ENCODE measurements at regions not wholly inside any gene's neighbourhood (a gene's known extent, or its start where the extent isn't known, plus 50 kb on each side); places are given as distances from the start of the nearest gene placed in this dataset.

- no peak overlapping the region for H3K4me3 ChIP-seq (ENCODE audit: low read depth, low read length)
- ChIA-PET CTCF (interaction anchor here (0.6 kb wide), 1 partner anchor 385 kb away, joined by 4 read pairs; no protein-coding TSS in a partner anchor), POLR2A (no interaction called here)
- H3K36me3 ChIP-seq (ENCODE audit: control insufficient read depth in 2 of 2, insufficient read depth in 1 of 2, low read length in 2 of 2): no peaks in the 10 kb centered on the region
- no peaks in the 10 kb centered on the region for H3K9me3 ChIP-seq (ENCODE audit: control insufficient read depth, insufficient read depth, low read depth, low read length)
- H3K4me1 ChIP-seq (ENCODE audit: control insufficient read depth, insufficient read depth, low read length): peaks cover 5% of the 10 kb centered on the region
- TF ChIP-seq ZBTB6 (tag by site-specific recombination; IDR thresholded peaks at IDR 0.05) (no peak), PRDM4 (tag by site-specific recombination; IDR thresholded peaks at IDR 0.05) (no peak), ZNF843 (tag by site-specific recombination; IDR thresholded peaks at IDR 0.05) (no peak), ZBTB7A (tag by site-specific recombination; IDR thresholded peaks at IDR 0.05; ENCODE audit: low read depth) (no peak), ZNF335 (tag by site-specific recombination; conservative IDR thresholded peaks at IDR 0.05) (peak; percentile 43), ZNF670 (tag by site-specific recombination; IDR thresholded peaks at IDR 0.05; ENCODE audit: low read depth) (no peak), ZBTB17 (tag by site-specific recombination; IDR thresholded peaks at IDR 0.05) (peak; percentile 67), MZF1 (tag by site-specific recombination; IDR thresholded peaks at IDR 0.05; ENCODE audit: borderline replicate concordance) (no peak), AEBP2 (tag by site-specific recombination; IDR thresholded peaks at IDR 0.05; ENCODE audit: borderline replicate concordance) (no peak), ZSCAN18 (tag by site-specific recombination; IDR thresholded peaks at IDR 0.05) (no peak), ZNF488 (tag by site-specific recombination; IDR thresholded peaks at IDR 0.05) (no peak), HOXC10 (CRISPR knock-in tag; IDR thresholded peaks at IDR 0.05) (no peak), PRDM1 (tag by site-specific recombination; IDR thresholded peaks at IDR 0.05) (0 out of 2 replicates have a peak, but pooled peaks have one; percentile 26), ZNF530 (tag by site-specific recombination; IDR thresholded peaks at IDR 0.05; ENCODE audit: low read depth) (no peak), ZBTB44 (tag by site-specific recombination; IDR thresholded peaks at IDR 0.05) (no peak), ZNF280C (tag by site-specific recombination; IDR thresholded peaks at IDR 0.05) (no peak), ZNF677 (tag by site-specific recombination; IDR thresholded peaks at IDR 0.05) (no peak)
- no peak overlapping the region for H3K27ac ChIP-seq (ENCODE audit: extremely low read depth, low read depth, low read length)
These were observed 67.0 kb upstream of the SERP2 start for GRCh38 chr13:44306371-44307192.
